HEK293 (cell line): ENCODE measurements at regions not wholly inside any gene's neighbourhood (a gene's known extent, or its start where the extent isn't known, plus 50 kb on each side); places are given as distances from the start of the nearest gene placed in this dataset.

Source experiments
- CTCF ChIA-PET: fragments of 350-600 bp; formaldehyde crosslinking; extraction: SDS; loops from one replicate; lab custom pipeline; 2021; ENCODE audit warnings: antibody characterized with exemption; lab: Yijun Ruan, JAX
- POLR2A ChIA-PET: fragments of 300-600 bp; formaldehyde crosslinking; extraction: SDS; loops from one replicate; lab custom pipeline; 2020; ENCODE audit warnings: antibody characterized with exemption, inconsistent platforms; lab: Yijun Ruan, JAX
- H3K27ac ChIP-seq: fragments of 200-500 bp; sonication (Bioruptor generic); 2 replicates; pipeline ENCODE4 v1.5.1; 2014; ENCODE audit warnings: low read depth, low read length, control low read depth, inconsistent platforms; ENCODE audit errors: extremely low read depth
- H3K36me3 ChIP-seq, 2 experiments: fragments of 200-500 bp in 1 of 2; sonication (Bioruptor generic) in 1 of 2; 1 replicate in 1 of 2; 2 replicates in 1 of 2; pipeline ENCODE4 v1.5.1; 2014 to 2017; ENCODE audit warnings: inconsistent platforms in 2 of 2, low read length in 2 of 2; ENCODE audit not compliant: control insufficient read depth in 2 of 2, insufficient read depth in 1 of 2
- H3K4me1 ChIP-seq: fragments of 200-500 bp; sonication (Bioruptor generic); 2 replicates; pipeline ENCODE4 v1.5.1; 2014; ENCODE audit warnings: mild to moderate bottlenecking, low read length, inconsistent platforms; ENCODE audit not compliant: control insufficient read depth, insufficient read depth
- H3K4me3 ChIP-seq: 2 replicates; pipeline ENCODE4 v1.5.1; 2011; ENCODE audit warnings: low read depth, mild to moderate bottlenecking, control low read depth, low read length, moderate library complexity
- H3K9me3 ChIP-seq: fragments of 200-500 bp; sonication (Bioruptor generic); 2 replicates; pipeline ENCODE4 v1.5.1; 2014; ENCODE audit warnings: low read depth, low read length, inconsistent platforms; ENCODE audit not compliant: control insufficient read depth, insufficient read depth
- BCL11B ChIP-seq: fragments of 450-650 bp; formaldehyde crosslinking; IDR thresholded peaks from 2 replicates; pipeline ENCODE4 v1.5.1; 2016; ENCODE audit warnings: low read depth, missing biosample characterization, missing genetic modification characterization
- FEZF1 ChIP-seq: fragments of 450-650 bp; formaldehyde crosslinking; IDR thresholded peaks from 2 replicates; pipeline ENCODE4 v1.5.1; 2016; ENCODE audit warnings: missing biosample characterization, missing genetic modification characterization
- GLIS1 ChIP-seq: fragments of 450-650 bp; formaldehyde crosslinking; IDR thresholded peaks from 2 replicates; pipeline ENCODE4 v1.5.1; 2016; ENCODE audit warnings: missing biosample characterization, missing genetic modification characterization
- HOXA7 ChIP-seq: sonication (generic); formaldehyde crosslinking; IDR thresholded peaks from 2 replicates; pipeline ENCODE4 v1.8.1; 2022; ENCODE audit warnings: missing genetic modification reagents, borderline replicate concordance
- OVOL3 ChIP-seq: fragments of 450-650 bp; formaldehyde crosslinking; IDR thresholded peaks from 2 replicates; pipeline ENCODE4 v1.5.1; 2016; ENCODE audit warnings: missing biosample characterization, missing genetic modification characterization
- TRIM28 ChIP-seq: IDR thresholded peaks from 2 replicates; pipeline ENCODE4 v1.6.1; 2011; ENCODE audit warnings: low read length, control low read depth, borderline replicate concordance
- YY2 ChIP-seq: fragments of 450-650 bp; formaldehyde crosslinking; IDR thresholded peaks from 2 replicates; pipeline ENCODE4 v1.5.1; 2016; ENCODE audit warnings: missing biosample characterization, missing genetic modification characterization
- ZBTB21 ChIP-seq: fragments of 450-650 bp; formaldehyde crosslinking; IDR thresholded peaks from 2 replicates; pipeline ENCODE4 v1.5.1; 2017; ENCODE audit warnings: missing biosample characterization, missing genetic modification characterization
- ZNF114 ChIP-seq: fragments of 450-650 bp; formaldehyde crosslinking; IDR thresholded peaks from 2 replicates; pipeline ENCODE4 v1.5.0; 2017; ENCODE audit warnings: missing biosample characterization, missing genetic modification characterization
- ZNF138 ChIP-seq: fragments of 450-650 bp; formaldehyde crosslinking; IDR thresholded peaks from 2 replicates; pipeline ENCODE4 v1.5.1; 2016; ENCODE audit warnings: missing biosample characterization, missing genetic modification characterization, borderline replicate concordance
- ZNF155 ChIP-seq: fragments of 450-650 bp; formaldehyde crosslinking; IDR thresholded peaks from 2 replicates; pipeline ENCODE4 v1.5.1; 2016; ENCODE audit warnings: missing biosample characterization, missing genetic modification characterization
- ZNF2 ChIP-seq: fragments of 450-650 bp; formaldehyde crosslinking; IDR thresholded peaks from 2 replicates; pipeline ENCODE4 v1.5.1; 2016; ENCODE audit warnings: missing biosample characterization, missing genetic modification characterization
- ZNF324 ChIP-seq: fragments of 450-650 bp; formaldehyde crosslinking; IDR thresholded peaks from 2 replicates; pipeline ENCODE4 v1.5.1; 2016; ENCODE audit warnings: missing biosample characterization, missing genetic modification characterization
- ZNF394 ChIP-seq: fragments of 450-650 bp; formaldehyde crosslinking; IDR thresholded peaks from 2 replicates; pipeline ENCODE4 v1.5.1; 2016; ENCODE audit warnings: missing biosample characterization, missing genetic modification characterization, mild to moderate bottlenecking, moderate library complexity, borderline replicate concordance
- ZNF514 ChIP-seq: fragments of 450-650 bp; formaldehyde crosslinking; IDR thresholded peaks from 2 replicates; pipeline ENCODE4 v1.5.1; 2016; ENCODE audit warnings: missing biosample characterization, missing genetic modification characterization
- ZNF560 ChIP-seq: fragments of 450-650 bp; formaldehyde crosslinking; IDR thresholded peaks from 2 replicates; pipeline ENCODE4 v1.5.1; 2017; ENCODE audit warnings: missing biosample characterization, missing genetic modification characterization, borderline replicate concordance
- ZNF600 ChIP-seq: fragments of 450-650 bp; formaldehyde crosslinking; IDR thresholded peaks from 2 replicates; pipeline ENCODE4 v1.5.1; 2016; ENCODE audit warnings: missing biosample characterization, missing genetic modification characterization
- ZNF629 ChIP-seq: fragments of 450-650 bp; formaldehyde crosslinking; IDR thresholded peaks from 2 replicates; pipeline ENCODE4 v1.5.1; 2017; ENCODE audit warnings: missing biosample characterization, missing genetic modification characterization
- ZNF658 ChIP-seq: fragments of 450-650 bp; formaldehyde crosslinking; IDR thresholded peaks from 2 replicates; pipeline ENCODE4; 2016; ENCODE audit warnings: missing biosample characterization, missing genetic modification characterization
- ZNF660 ChIP-seq: fragments of 450-650 bp; IDR thresholded peaks from 2 replicates; pipeline ENCODE4 v1.5.1; 2018; ENCODE audit warnings: missing biosample characterization, mild to moderate bottlenecking, missing genetic modification characterization
- ZNF768 ChIP-seq: fragments of 450-650 bp; formaldehyde crosslinking; IDR thresholded peaks from 2 replicates; pipeline ENCODE4 v1.5.1; 2018; ENCODE audit warnings: missing biosample characterization, mild to moderate bottlenecking, missing genetic modification characterization
- TF ChIP-seq, protein P1 (sequence below): fragments of 450-650 bp; formaldehyde crosslinking; IDR thresholded peaks from 2 replicates; pipeline ENCODE4 v1.5.1; 2016; ENCODE audit warnings: missing biosample characterization, missing genetic modification characterization
- TF ChIP-seq, protein P2 (sequence below): fragments of 450-650 bp; formaldehyde crosslinking; IDR thresholded peaks from 2 replicates; pipeline ENCODE4 v1.5.1; 2017; ENCODE audit warnings: missing biosample characterization, missing genetic modification characterization
- TF ChIP-seq, protein P3 (sequence below): fragments of 450-650 bp; formaldehyde crosslinking; IDR thresholded peaks from 2 replicates; pipeline ENCODE4 v1.5.1; 2017; ENCODE audit warnings: missing biosample characterization, missing genetic modification characterization
- TF ChIP-seq, protein P4 (sequence below): fragments of 450-650 bp; formaldehyde crosslinking; conservative IDR thresholded peaks from 2 replicates; pipeline ENCODE4 v1.5.1; 2016; ENCODE audit warnings: low read depth, missing biosample characterization, missing genetic modification characterization
- TF ChIP-seq, protein P5 (sequence below): fragments of 450-650 bp; formaldehyde crosslinking; IDR thresholded peaks from 2 replicates; pipeline ENCODE4 v1.5.1; 2016; ENCODE audit warnings: missing biosample characterization, missing genetic modification characterization

DNA sequence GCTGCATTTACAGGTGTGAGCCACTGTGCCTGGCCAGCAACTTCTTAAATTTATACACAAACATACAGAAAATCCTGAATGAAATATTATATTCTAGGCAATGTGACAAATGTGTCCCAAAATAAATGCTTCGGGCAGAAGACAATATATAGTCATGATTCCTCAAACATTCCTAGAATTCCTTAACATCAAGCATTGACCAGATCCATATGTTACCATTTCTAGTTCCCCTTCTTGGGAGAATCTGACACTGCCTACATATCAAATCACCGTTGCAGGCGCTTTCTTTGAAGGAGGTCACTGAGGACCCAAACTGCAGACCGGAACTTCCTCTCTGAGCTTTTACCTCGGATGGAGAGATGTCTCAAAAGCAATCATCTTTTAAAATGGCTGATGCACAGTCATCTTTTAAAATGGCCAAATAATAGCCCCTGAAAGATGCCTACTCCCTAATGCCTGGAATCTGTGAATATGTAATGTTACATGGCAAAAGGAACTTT is 323.5 kb downstream of the PHF14 start:
- H3K36me3 ChIP-seq: no peaks in the 10 kb centered on the region
- CTCF ChIA-PET: no interaction called here
- TF ChIP-seq OVOL3 (tag by site-specific recombination) (no peak), ZNF600 (tag by site-specific recombination) (no peak), ZNF560 (no peak), ZNF514 (tag by site-specific recombination) (no peak), ZNF629 (no peak), ZNF155 (tag by site-specific recombination) (no peak), FEZF1 (tag by site-specific recombination) (no peak), HOXA7 (CRISPR knock-in tag) (no peak)
- TF ChIP-seq, protein P1, sequence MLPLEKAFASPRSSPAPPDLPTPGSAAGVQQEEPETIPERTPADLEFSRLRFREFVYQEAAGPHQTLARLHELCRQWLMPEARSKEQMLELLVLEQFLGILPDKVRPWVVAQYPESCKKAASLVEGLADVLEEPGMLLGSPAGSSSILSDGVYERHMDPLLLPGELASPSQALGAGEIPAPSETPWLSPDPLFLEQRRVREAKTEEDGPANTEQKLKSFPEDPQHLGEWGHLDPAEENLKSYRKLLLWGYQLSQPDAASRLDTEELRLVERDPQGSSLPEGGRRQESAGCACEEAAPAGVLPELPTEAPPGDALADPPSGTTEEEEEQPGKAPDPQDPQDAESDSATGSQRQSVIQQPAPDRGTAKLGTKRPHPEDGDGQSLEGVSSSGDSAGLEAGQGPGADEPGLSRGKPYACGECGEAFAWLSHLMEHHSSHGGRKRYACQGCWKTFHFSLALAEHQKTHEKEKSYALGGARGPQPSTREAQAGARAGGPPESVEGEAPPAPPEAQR (tag by site-specific recombination): no peak
- TF ChIP-seq, all 188 proteins: peak for 0
- Histone ChIP-seq H3K9me3 (no peaks in the 10 kb centered on the region), H3K4me3 (no peak overlapping the region), H3K4me1 (no peaks in the 10 kb centered on the region), H3K27ac (no peak overlapping the region)
- POLR2A ChIA-PET: no interaction called here

DNA sequence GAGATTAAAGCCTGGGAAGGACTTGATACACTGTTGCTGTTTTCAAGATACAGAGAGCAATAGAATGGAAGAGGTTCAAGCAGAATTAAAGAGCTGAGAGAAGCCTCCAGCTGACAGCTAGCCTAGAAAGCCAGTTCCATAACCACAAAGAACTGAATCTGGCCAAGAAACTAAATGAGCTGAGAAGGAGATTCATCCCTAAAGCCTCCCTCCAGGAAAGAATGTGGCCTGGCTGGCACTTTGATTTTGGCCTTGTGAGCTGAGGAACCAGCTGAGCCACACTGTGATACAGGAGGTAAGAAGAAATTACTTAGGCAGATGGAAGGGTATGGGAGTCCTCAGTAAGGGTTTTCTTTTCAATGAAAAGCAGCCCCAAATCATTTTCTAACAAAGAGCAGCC is 324.1 kb downstream of the PHF14 start:
- CTCF ChIA-PET: interaction anchor here (0.6 kb wide), 1 partner anchor 85 kb away, joined by 5 read pairs; no protein-coding TSS in a partner anchor
- TF ChIP-seq BCL11B (tag by site-specific recombination) (no peak), ZNF768 (no peak), ZNF155 (tag by site-specific recombination) (no peak), ZNF629 (no peak), ZNF2 (tag by site-specific recombination) (no peak), ZNF324 (tag by site-specific recombination) (no peak), YY2 (tag by site-specific recombination) (no peak), ZBTB21 (tag by site-specific recombination) (no peak), ZNF394 (tag by site-specific recombination) (no peak), ZNF658 (tag by site-specific recombination) (no peak), ZNF660 (no peak), ZNF114 (tag by site-specific recombination) (no peak), ZNF138 (tag by site-specific recombination) (no peak), OVOL3 (tag by site-specific recombination) (no peak), TRIM28 (no peak), GLIS1 (no peak)
- TF ChIP-seq, protein P2, sequence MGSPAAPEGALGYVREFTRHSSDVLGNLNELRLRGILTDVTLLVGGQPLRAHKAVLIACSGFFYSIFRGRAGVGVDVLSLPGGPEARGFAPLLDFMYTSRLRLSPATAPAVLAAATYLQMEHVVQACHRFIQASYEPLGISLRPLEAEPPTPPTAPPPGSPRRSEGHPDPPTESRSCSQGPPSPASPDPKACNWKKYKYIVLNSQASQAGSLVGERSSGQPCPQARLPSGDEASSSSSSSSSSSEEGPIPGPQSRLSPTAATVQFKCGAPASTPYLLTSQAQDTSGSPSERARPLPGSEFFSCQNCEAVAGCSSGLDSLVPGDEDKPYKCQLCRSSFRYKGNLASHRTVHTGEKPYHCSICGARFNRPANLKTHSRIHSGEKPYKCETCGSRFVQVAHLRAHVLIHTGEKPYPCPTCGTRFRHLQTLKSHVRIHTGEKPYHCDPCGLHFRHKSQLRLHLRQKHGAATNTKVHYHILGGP (tag by site-specific recombination): no peak
- TF ChIP-seq, protein P3, sequence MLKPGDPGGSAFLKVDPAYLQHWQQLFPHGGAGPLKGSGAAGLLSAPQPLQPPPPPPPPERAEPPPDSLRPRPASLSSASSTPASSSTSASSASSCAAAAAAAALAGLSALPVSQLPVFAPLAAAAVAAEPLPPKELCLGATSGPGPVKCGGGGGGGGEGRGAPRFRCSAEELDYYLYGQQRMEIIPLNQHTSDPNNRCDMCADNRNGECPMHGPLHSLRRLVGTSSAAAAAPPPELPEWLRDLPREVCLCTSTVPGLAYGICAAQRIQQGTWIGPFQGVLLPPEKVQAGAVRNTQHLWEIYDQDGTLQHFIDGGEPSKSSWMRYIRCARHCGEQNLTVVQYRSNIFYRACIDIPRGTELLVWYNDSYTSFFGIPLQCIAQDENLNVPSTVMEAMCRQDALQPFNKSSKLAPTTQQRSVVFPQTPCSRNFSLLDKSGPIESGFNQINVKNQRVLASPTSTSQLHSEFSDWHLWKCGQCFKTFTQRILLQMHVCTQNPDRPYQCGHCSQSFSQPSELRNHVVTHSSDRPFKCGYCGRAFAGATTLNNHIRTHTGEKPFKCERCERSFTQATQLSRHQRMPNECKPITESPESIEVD (tag by site-specific recombination): no peak
- TF ChIP-seq, protein P4, sequence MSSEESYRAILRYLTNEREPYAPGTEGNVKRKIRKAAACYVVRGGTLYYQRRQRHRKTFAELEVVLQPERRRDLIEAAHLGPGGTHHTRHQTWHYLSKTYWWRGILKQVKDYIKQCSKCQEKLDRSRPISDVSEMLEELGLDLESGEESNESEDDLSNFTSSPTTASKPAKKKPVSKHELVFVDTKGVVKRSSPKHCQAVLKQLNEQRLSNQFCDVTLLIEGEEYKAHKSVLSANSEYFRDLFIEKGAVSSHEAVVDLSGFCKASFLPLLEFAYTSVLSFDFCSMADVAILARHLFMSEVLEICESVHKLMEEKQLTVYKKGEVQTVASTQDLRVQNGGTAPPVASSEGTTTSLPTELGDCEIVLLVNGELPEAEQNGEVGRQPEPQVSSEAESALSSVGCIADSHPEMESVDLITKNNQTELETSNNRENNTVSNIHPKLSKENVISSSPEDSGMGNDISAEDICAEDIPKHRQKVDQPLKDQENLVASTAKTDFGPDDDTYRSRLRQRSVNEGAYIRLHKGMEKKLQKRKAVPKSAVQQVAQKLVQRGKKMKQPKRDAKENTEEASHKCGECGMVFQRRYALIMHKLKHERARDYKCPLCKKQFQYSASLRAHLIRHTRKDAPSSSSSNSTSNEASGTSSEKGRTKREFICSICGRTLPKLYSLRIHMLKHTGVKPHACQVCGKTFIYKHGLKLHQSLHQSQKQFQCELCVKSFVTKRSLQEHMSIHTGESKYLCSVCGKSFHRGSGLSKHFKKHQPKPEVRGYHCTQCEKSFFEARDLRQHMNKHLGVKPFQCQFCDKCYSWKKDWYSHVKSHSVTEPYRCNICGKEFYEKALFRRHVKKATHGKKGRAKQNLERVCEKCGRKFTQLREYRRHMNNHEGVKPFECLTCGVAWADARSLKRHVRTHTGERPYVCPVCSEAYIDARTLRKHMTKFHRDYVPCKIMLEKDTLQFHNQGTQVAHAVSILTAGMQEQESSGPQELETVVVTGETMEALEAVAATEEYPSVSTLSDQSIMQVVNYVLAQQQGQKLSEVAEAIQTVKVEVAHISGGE (tag by site-specific recombination): no peak
- TF ChIP-seq, protein P5, sequence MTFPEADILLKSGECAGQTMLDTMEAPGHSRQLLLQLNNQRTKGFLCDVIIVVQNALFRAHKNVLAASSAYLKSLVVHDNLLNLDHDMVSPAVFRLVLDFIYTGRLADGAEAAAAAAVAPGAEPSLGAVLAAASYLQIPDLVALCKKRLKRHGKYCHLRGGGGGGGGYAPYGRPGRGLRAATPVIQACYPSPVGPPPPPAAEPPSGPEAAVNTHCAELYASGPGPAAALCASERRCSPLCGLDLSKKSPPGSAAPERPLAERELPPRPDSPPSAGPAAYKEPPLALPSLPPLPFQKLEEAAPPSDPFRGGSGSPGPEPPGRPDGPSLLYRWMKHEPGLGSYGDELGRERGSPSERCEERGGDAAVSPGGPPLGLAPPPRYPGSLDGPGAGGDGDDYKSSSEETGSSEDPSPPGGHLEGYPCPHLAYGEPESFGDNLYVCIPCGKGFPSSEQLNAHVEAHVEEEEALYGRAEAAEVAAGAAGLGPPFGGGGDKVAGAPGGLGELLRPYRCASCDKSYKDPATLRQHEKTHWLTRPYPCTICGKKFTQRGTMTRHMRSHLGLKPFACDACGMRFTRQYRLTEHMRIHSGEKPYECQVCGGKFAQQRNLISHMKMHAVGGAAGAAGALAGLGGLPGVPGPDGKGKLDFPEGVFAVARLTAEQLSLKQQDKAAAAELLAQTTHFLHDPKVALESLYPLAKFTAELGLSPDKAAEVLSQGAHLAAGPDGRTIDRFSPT: no peak
- Histone ChIP-seq H3K27ac (no peak overlapping the region), H3K4me1 (no peaks in the 10 kb centered on the region), H3K9me3 (no peaks in the 10 kb centered on the region), H3K4me3 (no peak overlapping the region), H3K36me3 (no peaks in the 10 kb centered on the region)
- POLR2A ChIA-PET: no interaction called here
